ENCODE measurements at regions not wholly inside any gene's neighbourhood (a gene's known extent, or its start where the extent isn't known, plus 50 kb on each side); places are given as distances from the start of the nearest gene placed in this dataset.
"Not testable (repeated sequence)": the region's sequence is repeated elsewhere in the genome, so short reads cannot be mapped to it uniquely, and the experiment has no call there.

DNA sequence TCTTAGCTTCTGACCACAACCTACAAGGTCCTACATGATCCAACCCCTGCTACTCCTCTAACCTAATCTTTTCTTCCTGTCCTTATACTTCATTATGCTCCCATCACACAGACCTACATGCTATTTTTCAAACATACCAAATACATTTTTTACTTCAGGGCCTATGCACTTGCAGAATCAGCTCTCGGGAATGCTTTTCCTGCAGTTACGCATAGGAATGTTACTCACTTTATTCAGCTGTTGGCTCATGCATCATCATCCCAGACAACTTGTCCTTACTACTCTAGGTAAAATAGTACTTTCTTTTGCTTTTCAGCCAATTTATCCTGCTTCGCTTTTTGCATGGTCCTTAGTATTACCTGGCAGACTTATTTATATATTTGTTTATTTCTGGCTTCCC, 105.6 kb downstream of the OXSM start:
- peak; percentile 7 for DNase-seq (ENCODE audit: low spot score)

- DNase-seq (ENCODE audit: low spot score): peak; percentile 4
Observed at GRCh38 chr3:25897019-25897418, 107.1 kb downstream of the OXSM start.

DNA sequence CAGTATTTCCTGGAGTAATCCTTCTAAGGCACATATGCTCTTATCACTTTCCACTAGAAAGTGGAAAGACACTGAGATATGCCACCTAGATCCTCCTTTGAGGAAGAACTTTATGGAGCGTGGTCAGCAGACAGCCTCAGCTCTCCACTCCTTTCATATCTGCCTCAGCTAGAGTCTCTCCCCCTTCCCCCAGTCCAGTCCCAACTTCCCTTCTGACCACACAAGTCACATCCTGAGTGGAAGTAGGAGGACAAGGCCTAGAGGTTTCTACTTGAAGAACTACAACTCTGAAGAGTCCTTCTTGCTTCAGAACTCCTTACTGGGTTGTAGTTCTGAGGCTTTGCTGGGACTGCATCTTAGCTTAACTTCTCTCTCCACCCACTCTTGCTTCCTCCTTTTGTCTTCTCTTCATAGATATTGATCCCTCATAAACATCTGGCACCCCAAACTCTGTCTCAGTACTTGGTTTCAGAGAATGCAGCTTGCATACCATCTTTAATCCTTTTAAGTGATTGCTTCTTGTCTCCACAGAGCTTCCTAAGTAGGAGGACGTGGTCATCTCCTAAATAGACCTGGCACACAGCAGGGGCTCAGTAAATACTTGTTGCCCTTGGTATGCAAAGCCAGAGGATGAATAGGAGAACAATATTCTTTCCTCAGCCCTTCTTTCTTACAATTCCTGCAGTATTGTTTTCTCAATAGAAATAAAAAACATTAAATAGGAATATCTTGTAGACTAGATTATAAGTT, 109.6 kb downstream of the OXSM start:
- DNase-seq (ENCODE audit: low spot score): no peak

- DNase-seq (ENCODE audit: low spot score): no peak
Observed at GRCh38 chr3:25900161-25900560, 110.3 kb downstream of the OXSM start.

- DNase-seq (ENCODE audit: low spot score): no peak
Observed at GRCh38 chr3:25901796-25902195, 111.9 kb downstream of the OXSM start.

GRCh38 chr3:25902586-25902985, 112.7 kb downstream of the OXSM start:
- DNase-seq (ENCODE audit: low spot score): no peak

- no peak for DNase-seq (ENCODE audit: low spot score)
Observed at GRCh38 chr3:25903371-25904129, 113.7 kb downstream of the OXSM start.

GRCh38 chr3:25904206-25904605, 114.3 kb downstream of the OXSM start:
- DNase-seq (ENCODE audit: low spot score): no peak

- DNase-seq (ENCODE audit: low spot score): no peak
Observed at GRCh38 chr3:25906132-25906906, 116.4 kb downstream of the OXSM start.

DNA sequence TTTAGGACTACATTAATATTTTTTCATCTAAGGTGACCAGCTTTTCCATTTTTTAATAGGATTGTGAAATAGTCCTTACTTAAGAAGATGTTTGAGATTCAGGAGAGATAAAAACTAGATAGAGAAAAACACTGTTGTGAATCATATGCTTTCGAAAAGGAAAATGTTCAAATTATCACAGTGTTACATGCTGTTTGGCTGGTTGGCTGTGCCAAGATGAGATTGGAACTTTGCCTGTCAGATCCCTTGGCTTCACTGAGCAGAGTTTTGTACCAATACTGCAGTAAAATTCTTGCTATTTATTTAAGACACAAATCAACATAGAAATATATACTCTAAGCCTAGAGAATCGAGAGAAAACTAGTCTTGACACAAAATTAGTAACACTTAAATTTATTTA, 117.2 kb downstream of the OXSM start:
- no peak for DNase-seq (ENCODE audit: low spot score)

- DNase-seq (ENCODE audit: low spot score): no peak
Observed at GRCh38 chr3:25910105-25910504, 120.2 kb downstream of the OXSM start.

DNA sequence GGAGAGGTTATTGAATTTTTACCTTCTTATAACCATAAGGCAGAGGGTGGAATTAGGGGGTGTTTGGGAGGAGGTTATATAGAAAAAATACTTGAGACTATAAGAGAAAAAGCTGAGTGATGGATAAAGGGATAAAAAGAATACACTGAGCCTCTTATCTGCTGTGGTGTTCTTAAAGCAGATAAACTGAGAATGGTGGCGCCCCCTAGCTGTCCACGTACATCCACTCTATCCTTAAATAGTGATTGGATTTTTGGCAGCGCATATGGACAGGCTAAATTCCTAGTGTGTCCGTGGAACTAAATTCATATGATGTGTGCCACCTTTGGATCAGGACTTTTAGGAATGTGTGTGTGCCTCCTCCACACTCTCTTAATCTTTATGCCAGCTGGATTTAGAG, 121.1 kb downstream of the OXSM start:
- no peak for DNase-seq (ENCODE audit: low spot score)

DNA sequence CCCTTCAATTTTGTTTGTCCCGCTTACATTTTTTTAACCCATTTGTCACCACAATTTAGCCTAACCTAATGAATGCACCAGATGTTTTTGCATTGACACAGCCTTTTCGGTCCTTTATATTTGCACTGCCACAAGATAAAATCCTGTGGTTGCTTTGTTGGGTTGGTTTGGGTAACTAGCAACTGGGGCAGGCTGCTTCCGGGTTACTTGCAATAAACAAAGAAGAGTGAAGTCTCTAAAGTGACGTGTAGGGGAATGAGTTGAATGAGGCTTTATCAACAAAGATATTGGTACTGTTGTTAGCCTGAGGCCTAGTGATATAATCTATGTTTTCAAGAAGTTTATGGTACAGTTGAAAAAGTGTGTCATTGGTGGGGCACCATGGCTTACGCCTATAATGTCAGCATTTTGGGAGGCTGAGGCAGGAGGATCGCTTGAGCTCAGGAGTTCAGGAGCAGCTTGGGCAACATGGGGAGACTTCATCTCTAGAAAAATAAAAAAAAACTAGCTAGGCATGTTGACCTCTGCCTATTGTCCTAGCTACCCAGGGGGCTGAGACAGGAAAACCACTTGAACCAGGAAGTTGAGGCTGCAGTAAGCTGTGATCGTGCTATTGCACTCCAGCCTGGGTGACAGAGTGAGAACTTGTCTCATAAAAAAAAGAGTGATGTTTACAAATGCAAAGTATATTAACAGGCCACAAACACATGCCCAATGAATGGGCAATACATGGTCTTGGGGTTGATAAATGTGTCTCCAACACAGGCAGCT, 121.8 kb downstream of the OXSM start:
- no peak for DNase-seq (ENCODE audit: low spot score)

- no peak for DNase-seq (ENCODE audit: low spot score)
Observed at GRCh38 chr3:25913179-25913578, 123.3 kb downstream of the OXSM start.

GRCh38 chr3:25915673-25916072, 125.8 kb downstream of the OXSM start:
- no peak for DNase-seq (ENCODE audit: low spot score)

- no peak for DNase-seq (ENCODE audit: low spot score)
Observed at GRCh38 chr3:25916321-25916720, 126.4 kb downstream of the OXSM start.

GRCh38 chr3:25931967-25932366, 142.1 kb downstream of the OXSM start:
- DNase-seq (ENCODE audit: low spot score): not testable (repeated sequence)

DNA sequence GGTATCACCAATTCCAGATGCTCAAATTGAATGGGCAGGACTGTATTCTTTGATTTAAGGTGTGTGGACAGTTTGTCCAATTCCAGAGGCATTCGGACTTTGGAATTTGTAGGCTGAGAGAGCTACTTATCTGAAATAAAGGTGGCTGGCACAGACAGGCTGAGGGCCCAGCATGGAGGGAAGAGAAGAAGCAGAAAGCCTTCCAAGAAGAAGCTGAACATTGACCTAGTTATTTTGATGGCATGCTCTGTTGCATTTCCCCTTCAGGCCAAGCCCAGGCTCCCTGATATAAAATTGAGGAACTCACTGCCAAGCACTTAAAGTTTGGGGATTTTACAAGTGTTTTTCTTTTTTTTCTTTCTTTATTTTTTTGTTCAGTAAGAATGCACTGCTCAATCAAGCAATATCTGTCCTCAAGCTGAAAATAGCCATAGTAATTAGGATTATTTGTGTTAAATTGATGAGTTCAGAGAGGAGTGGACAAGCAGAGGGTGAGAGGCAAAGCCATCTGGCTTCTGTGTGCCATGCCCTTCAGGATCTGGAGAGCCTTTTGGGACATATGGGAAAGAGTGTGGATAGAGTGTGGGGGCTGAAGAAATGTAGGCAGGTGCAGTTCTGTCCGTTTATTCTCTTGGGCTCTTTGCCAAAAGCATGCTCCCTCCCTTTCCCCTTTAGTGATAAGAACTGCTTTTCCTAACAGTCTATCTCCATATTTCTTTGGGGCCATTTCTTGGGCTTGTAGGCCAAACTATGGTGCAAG, 148.9 kb downstream of the OXSM start:
- no peak for DNase-seq (ENCODE audit: low spot score)

DNA sequence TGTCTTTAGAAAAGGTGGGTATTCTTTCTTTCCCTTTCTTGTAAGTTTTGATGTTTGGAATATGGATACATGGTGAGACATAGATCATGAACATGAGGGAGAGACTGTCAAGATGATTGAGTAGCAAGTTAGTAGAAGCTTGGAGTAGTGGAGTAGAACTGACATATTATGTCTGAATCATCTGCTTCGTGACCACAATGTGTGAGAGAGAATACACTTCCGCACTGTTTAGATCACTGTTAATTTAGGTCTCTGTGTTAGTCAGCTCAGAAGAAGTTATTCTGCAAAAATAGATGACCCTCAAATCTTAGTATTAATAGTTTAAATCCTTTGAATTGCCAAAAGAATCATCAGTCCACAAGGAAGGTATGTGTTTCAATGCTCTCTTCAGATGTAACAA, 151.0 kb downstream of the OXSM start:
- DNase-seq (ENCODE audit: low spot score): no peak

- DNase-seq (ENCODE audit: low spot score): no peak
Observed at GRCh38 chr3:25944329-25944728, 154.4 kb downstream of the OXSM start.

- DNase-seq (ENCODE audit: low spot score): no peak
Observed at GRCh38 chr3:25945366-25945765, 155.5 kb downstream of the OXSM start.
